Right renal pelvis (tissue), 4 donors: ENCODE measurements at regions not wholly inside any gene's neighbourhood (a gene's known extent, or its start where the extent isn't known, plus 50 kb on each side); places are given as distances from the start of the nearest gene placed in this dataset.

Source experiments
- DNase-seq, 4 donors: peaks; one replicate each; pipeline ENCODE4 v3.0.0-alpha.2; 2013; ENCODE audit warnings: low read depth in 4 of 4, low spot score in 3 of 4, missing footprints in 1 of 4

GRCh38 chrX:16487620-16488385 lies 162.2 kb upstream of the S100G start:
- DNase-seq: no peak

GRCh38 chrX:16488959-16489358 lies 161.0 kb upstream of the S100G start:
- no peak for DNase-seq

- DNase-seq: no peak
These were observed 158.5 kb upstream of the S100G start for GRCh38 chrX:16491461-16491860.

- no peak for DNase-seq
These were observed 153.8 kb upstream of the S100G start for GRCh38 chrX:16496175-16496574.

GRCh38 chrX:16511796-16512776 lies 137.9 kb upstream of the S100G start:
- peak in 1 of 4 donors; percentile 5 for DNase-seq

GRCh38 chrX:16516232-16516876 lies 133.6 kb upstream of the S100G start:
- no peak for DNase-seq

GRCh38 chrX:16517039-16517605 lies 132.8 kb upstream of the S100G start:
- DNase-seq: no peak

GRCh38 chrX:16518131-16518530 lies 131.8 kb upstream of the S100G start:
- DNase-seq: no peak

GRCh38 chrX:16524316-16524715 lies 125.6 kb upstream of the S100G start:
- no peak for DNase-seq

- DNase-seq: no peak
These were observed 124.0 kb upstream of the S100G start for GRCh38 chrX:16526003-16526402.

GRCh38 chrX:16528620-16529019 lies 121.3 kb upstream of the S100G start:
- DNase-seq: no peak
